Hypothalamus (tissue), 51 donors: ENCODE measurements at regions not wholly inside any gene's neighbourhood (a gene's known extent, or its start where the extent isn't known, plus 50 kb on each side); places are given as distances from the start of the nearest gene placed in this dataset.
"Not testable (repeated sequence)": the region's sequence is repeated elsewhere in the genome, so short reads cannot be mapped to it uniquely, and the experiment has no call there.

Source experiments
- DNase-seq, 51 donors: peaks; one replicate each; lab custom pipeline; 2025; lab: John Stamatoyannopoulos, UW

DNA sequence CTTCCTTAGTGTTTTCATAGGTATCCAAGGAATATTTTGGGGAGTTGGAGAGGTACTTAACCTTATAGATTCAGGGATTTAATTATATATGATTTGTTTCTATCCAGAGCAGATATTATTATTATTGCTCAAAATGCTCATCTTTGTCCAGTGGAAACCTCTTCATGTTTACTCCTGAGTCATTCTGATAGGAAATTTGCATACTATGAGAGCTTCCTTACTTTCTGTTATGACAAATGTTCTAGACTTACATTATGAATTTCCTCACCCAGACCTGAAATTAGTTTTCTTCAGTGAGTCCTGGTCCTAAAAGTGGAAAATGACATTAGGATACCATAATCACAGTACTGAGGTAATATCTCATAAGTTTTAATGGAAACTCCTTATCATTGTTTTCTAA is 57.5 kb upstream of the PLPPR5 start:
- DNase-seq, result no peak

DNA sequence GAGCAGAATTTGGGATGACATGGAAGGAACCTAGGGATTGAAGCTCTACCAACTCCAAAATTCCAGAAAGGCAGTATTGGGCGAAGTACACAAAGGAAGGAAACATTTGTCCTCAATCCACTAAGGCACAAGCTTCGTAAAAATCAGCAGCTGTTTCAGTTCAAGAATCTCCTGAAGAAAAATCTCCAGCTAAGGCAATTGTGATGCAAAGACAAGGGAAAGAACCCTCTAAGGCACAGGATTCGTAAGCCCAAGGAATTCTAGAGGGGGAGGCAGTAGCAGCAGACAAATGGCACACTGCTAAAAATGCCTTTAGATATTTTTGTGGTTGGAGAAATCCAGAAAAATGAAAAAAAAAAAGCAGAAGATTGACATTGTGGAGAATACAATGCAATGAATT is 64.5 kb upstream of the PLPPR5 start:
- no peak for DNase-seq

- not testable (repeated sequence) for DNase-seq
Measured at GRCh38 chr1:99078529-99078928, 73.9 kb upstream of the PLPPR5 start.

- no peak for DNase-seq
Measured at GRCh38 chr1:99082366-99082765, 77.7 kb upstream of the PLPPR5 start.

DNA sequence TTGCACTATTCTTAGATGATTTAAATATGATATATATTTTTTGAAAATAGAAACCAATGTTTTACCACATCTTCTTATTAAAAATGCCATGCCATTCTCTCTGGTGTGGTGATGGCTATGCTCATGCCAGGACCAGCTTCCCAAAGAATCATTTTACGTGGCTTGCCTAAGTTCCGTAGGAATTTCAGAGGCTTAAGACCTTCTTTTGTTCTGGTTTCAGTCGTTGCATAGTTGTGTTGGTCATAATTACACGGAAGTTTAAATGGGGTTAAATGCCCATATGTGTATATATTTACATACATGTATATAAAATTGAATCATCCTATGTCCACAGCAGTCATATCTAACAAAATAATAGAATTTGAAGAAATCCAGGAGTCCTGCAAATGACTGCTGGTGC is 78.7 kb upstream of the PLPPR5 start:
- DNase-seq, result no peak

- no peak for DNase-seq
Measured at GRCh38 chr1:99084562-99084961, 79.9 kb upstream of the PLPPR5 start.

DNA sequence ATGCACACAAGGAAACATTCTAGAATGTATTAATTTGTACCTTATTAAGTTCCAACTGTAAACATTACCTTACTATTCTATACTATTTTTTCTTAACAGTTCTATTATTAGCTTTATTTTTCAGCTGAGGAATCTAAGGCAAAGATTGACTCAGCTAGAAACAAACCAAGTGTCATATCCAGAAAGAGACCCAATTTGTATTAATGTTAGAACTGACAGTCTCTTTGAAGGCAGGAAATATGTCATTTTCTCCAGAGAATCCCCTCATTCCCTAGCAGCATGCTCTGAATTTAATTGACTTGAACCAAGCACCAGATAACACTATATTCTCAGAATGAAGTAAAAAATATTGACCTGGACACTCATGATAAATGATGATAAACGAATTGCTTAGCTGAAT is 81.4 kb upstream of the PLPPR5 start:
- no peak for DNase-seq

DNA sequence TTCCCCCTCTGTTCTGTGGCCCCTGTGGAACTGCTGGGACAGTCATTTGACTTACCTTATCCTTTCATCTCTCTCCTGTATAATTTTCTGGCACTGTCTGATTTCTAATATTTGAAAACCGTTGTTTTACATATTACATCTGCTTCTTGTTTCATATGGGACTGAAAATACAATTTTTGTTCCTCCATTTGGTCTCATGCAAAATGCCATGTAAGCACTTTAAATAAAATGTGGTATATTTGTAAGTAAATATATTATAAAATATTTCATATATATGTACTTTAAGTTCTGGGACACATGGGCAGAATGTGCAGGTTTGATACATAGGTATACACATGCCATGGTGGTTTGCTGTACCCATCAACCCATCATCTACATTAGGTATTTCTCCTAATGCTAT is 93.9 kb upstream of the PLPPR5 start:
- DNase-seq, result no peak

- DNase-seq, result no peak
Measured at GRCh38 chr1:99106274-99106673, 101.6 kb upstream of the PLPPR5 start.

- DNase-seq, result no peak
Measured at GRCh38 chr1:99107680-99108079, 103.0 kb upstream of the PLPPR5 start.

DNA sequence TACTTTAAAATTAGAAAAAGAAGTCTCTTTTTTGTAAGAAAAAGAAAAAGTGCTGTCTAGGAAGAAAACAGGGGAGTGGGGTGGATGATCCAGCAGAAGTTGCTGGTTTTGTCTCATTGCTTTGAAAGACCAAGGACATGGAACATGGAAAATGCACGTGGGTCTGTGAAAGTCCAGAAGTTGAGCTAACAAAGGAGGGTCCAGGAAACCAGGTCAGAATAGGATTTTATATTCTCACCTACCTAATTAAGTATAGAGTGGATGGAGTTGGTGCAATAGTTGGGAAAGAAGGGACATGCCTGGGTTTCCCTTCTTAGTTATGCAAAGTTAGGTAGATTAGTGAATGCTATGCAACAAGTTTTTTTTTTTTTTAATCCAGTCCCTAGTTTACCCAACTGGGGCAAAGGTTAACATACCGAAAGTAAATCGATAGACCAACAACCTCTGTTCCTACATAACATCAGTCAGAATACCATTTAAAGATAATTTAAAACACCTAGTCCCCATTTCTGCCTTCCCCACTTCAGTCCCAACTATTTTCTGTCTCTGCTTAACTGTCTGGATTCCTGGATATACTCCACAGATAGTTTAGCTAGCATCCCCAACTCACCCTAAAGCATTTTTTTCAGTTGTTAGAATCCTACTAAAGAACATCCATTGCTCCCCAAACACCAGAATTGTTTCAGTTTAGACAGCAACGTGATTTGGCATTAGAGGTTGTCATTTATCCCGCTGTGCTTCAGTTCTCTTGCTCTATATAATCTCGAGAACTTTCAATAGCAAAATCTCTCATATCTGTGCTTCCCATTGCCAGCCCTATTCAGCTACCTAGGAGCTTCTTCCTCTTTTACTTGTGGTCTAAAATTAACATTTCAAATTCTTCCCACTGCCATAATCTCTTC is 105.7 kb upstream of the PLPPR5 start:
- no peak for DNase-seq

DNA sequence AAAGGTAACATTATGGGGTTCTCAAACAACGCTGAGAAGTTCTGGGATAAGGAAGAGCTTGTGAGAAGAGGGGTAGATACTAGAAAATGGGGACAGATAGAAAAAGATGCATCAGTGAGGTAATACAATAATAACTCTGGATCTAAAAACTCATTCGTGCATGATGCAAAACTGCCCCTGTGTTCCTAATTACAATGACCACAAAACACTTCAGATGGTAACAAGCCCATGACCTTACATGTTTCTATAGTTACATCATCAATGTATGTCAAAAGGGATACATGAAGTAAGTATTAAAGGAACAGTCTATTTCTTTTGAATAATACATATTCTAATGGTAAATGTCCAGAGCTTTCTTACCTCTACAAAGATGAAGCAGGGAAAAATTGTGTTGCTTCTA is 110.6 kb upstream of the PLPPR5 start:
- DNase-seq, result no peak

- peak in 6 of 51 donors; percentile 0 to 8 (median 1) for DNase-seq
Measured at GRCh38 chr1:99119188-99119587, 114.5 kb upstream of the PLPPR5 start.

- no peak for DNase-seq
Measured at GRCh38 chr1:99122039-99122438, 117.4 kb upstream of the PLPPR5 start.

GRCh38 chr1:99123936-99124335 is 119.3 kb upstream of the PLPPR5 start:
- no peak for DNase-seq

- no peak for DNase-seq
Measured at GRCh38 chr1:99131546-99131945, 126.9 kb upstream of the PLPPR5 start.

DNA sequence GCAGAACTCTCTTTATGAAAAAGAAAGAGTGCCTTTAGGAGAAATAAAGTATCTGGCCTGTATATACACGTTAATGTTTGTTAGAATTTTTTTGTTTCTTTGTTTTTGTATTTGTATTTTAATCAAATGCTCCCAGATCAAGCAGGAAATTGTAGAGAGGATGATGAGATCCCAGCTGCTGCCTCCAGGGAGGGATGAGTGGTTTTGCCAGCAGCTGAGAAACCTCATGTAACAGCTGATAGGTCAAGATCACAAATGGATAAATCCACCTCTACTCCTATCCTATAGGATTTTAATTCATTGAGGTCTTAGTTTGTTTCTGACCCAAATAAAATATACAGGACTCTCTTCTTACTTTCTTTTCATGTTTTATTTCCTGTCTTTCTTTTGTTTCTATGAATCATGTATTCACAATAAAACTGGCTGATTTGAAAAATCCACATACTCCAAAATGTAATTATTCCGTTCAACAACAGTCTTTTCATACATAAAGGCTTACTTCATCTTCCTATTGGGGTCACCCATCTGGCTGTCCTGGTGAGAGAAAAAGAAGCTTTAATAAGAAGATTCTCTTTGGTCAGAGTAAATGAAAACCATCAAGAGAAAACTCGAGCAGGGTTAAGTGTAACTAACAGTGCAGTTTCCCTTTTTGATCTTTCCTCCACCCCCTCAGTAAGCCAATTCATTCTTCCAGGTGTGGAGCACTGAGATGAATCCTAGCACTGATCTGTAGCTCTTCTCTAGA is 129.3 kb upstream of the PLPPR5 start:
- DNase-seq, result no peak

DNA sequence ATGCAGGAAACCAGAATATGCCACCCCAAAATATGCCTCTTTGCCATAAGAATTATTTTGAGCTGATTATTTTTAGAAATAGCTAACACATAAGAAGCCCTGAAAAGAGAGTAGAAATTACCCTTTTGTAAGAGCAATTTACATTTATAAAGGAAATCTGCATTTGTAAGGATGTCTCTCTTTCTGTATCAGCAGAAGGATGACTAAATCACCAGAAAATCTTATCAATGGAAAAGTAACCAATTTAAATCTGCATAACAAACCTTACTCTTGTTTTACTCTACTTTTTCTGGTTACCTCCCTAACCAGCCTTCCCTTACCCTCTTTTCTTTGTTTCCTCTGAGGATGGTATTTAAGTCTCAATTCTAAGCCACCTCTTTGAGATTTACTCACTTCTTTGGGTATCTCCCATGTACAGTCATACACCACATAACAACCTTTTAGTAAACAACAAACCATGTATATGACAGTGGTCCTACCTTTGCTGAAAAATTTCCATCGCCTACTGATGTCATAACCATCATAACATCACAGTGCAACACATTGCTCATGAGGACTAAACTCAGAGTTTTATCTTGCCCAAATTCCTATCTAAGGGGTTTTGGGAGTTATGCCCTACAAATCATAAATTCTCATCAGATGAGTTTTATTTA is 126.6 kb upstream of the PLPPR4 start:
- no peak for DNase-seq

- DNase-seq, result no peak
Measured at GRCh38 chr1:99139876-99140275, 124.4 kb upstream of the PLPPR4 start.

- DNase-seq, result no peak
Measured at GRCh38 chr1:99146129-99146848, 118.0 kb upstream of the PLPPR4 start.

DNA sequence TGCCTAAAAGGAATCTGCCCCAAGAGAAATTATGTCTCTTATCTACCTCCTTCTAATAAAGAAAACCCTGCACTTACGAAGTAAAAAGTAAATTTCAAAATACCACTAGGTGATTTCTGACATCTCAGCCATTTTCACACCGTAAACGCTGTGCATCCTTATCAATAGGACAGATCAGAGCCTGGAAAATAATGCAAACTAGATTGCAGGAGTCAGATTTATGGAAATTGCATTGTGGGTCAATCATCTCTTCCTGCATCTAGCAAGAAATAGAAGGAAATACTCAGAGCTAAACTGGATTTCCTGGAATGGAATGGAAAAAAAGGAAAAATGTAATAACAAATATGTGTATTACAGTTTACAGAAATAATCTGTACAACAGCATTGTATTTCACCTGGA is 114.3 kb upstream of the PLPPR4 start:
- no peak for DNase-seq
